RWPE2 (cell line): ENCODE measurements at regions not wholly inside any gene's neighbourhood (a gene's known extent, or its start where the extent isn't known, plus 50 kb on each side); places are given as distances from the start of the nearest gene placed in this dataset.

Source experiments
- ATAC-seq: fragments of 200-7000 bp; cut with Tn5 transposase; 3 replicates; pipeline ENCODE4 v1.9.1; 2021; ENCODE audit warnings: low read depth
- DNase-seq: peaks from one replicate; pipeline ENCODE4 v3.0.0-alpha.2; 2020; ENCODE audit warnings: low spot score
- H3K27ac ChIP-seq: fragments of 450-650 bp; 2 replicates; pipeline ENCODE4 v1.5.1; 2017; ENCODE audit warnings: mild to moderate bottlenecking; ENCODE audit not compliant: poor library complexity, severe bottlenecking
- H3K27me3 ChIP-seq: fragments of 250-450 bp; sonication (Bioruptor Pico); 2 replicates; pipeline ENCODE4 v1.5.1; 2021; ENCODE audit warnings: mild to moderate bottlenecking, moderate library complexity; ENCODE audit not compliant: insufficient read depth, poor library complexity, severe bottlenecking
- H3K36me3 ChIP-seq: fragments of 250-450 bp; sonication (Bioruptor Pico); 2 replicates; pipeline ENCODE4 v1.5.1; 2020; ENCODE audit warnings: low read depth, mild to moderate bottlenecking, moderate library complexity
- H3K4me1 ChIP-seq: fragments of 250-450 bp; sonication (Bioruptor Pico); 2 replicates; pipeline ENCODE4 v1.5.1; 2021; ENCODE audit warnings: mild to moderate bottlenecking, moderate library complexity; ENCODE audit not compliant: insufficient read depth, poor library complexity, severe bottlenecking
- H3K4me3 ChIP-seq: fragments of 250-450 bp; sonication (Bioruptor Pico); 2 replicates; pipeline ENCODE4 v1.5.1; 2021; ENCODE audit warnings: mild to moderate bottlenecking, moderate library complexity; ENCODE audit not compliant: severe bottlenecking
- H3K9me3 ChIP-seq: fragments of 250-450 bp; sonication (Bioruptor Pico); 2 replicates; pipeline ENCODE4 v1.5.1; 2021; ENCODE audit warnings: mild to moderate bottlenecking, moderate library complexity; ENCODE audit not compliant: severe bottlenecking
- TF ChIP-seq, protein P1 (sequence below): fragments of 450-650 bp; IDR thresholded peaks from one replicate; pipeline ENCODE4 v1.5.1; 2017; ENCODE audit warnings: mild to moderate bottlenecking, moderate library complexity; ENCODE audit not compliant: poor library complexity, severe bottlenecking

DNA sequence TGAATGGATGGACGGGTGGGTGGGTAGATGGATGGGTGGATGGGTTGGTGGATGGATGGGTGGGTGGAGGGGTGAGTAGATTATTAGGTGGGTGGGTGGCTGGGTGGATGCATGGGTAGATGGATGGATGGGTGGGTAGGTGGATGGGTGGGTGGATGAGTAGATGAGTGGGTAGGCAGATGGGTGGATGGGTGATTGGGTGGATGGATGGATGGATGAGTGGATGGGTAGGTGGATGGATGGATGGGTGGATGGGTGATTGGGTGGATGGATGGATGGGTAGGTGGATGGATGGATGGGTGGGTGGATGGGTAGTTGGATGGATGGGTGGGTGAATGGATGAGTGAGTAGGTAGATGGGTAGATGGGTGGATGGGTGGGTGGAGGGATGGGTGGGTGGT is 59.6 kb upstream of the ADGRA1 start:
- peaks cover 53% of the 10 kb centered on the region for H3K27me3 ChIP-seq
- no peak for ATAC-seq

DNA sequence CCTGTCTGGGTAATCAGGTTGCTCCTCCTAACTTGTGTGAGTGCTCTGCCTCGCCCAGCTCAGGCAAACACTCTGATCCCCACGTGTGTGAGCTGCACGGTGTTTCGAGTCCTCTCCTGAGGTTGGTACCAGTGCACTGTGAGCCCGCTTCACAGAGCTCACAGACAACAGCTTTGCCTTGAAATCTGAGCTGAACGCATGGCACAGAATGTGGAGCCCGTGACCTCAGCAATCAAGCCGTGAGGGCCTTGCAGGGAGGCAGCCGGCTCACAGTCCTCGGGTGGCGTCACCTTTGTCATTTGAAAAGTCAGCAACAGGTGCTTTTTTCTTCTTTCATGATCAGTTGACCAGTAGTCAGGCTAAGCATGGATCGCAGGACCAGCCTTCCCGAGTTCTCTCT is 60.2 kb upstream of the ADGRA1 start:
- TF ChIP-seq, protein P1, sequence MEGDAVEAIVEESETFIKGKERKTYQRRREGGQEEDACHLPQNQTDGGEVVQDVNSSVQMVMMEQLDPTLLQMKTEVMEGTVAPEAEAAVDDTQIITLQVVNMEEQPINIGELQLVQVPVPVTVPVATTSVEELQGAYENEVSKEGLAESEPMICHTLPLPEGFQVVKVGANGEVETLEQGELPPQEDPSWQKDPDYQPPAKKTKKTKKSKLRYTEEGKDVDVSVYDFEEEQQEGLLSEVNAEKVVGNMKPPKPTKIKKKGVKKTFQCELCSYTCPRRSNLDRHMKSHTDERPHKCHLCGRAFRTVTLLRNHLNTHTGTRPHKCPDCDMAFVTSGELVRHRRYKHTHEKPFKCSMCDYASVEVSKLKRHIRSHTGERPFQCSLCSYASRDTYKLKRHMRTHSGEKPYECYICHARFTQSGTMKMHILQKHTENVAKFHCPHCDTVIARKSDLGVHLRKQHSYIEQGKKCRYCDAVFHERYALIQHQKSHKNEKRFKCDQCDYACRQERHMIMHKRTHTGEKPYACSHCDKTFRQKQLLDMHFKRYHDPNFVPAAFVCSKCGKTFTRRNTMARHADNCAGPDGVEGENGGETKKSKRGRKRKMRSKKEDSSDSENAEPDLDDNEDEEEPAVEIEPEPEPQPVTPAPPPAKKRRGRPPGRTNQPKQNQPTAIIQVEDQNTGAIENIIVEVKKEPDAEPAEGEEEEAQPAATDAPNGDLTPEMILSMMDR: no peak

More for the DNA sequence above, 59.6 kb upstream of the ADGRA1 start:
- no peaks in the 10 kb centered on the region for H3K4me1 ChIP-seq
- no peaks in the 10 kb centered on the region for H3K36me3 ChIP-seq
- TF ChIP-seq, protein P1: no peak
- no peak overlapping the region for H3K4me3 ChIP-seq
- H3K27ac ChIP-seq: no peak overlapping the region
- no peaks in the 10 kb centered on the region for H3K9me3 ChIP-seq
- DNase-seq: no peak

DNA sequence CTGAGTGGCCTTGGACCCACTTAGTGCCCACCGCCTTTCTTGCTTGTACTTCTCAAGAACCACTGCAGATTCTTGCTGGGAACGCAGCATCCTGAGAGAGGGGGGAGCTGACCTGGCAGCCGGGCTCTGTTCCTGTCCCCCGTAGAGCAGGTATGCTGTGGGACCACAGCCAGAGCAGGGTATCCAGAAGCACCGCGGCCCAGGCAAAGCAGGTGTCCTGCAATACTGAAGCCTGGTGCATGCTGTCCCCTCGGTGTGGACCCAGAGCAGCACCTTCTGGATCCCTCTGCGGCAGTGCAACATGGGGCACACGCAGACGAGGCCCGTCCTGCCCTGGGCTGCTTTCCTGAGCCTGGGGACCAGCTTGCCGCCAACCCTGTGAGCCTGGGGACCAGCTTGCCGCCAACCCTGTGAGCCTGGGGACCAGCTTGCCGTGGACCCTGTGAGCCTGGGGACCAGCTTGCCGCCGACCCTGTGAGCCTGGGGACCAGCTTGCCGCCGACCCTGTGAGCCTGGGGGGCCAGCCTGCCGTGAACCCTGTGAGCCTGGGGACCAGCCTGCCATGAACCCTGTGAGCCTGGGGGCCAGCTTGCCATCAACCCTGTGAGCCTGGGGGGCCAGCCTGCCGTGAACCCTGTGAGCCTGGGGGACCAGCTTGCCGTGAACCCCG is 60.9 kb upstream of the ADGRA1 start:
- DNase-seq: no peak
- Histone ChIP-seq H3K27ac (no peak overlapping the region), H3K9me3 (no peaks in the 10 kb centered on the region), H3K27me3 (peaks cover 52% of the 10 kb centered on the region), H3K36me3 (no peaks in the 10 kb centered on the region), H3K4me3 (no peak overlapping the region), H3K4me1 (no peaks in the 10 kb centered on the region)
- TF ChIP-seq, protein P1: no peak
- no peak for ATAC-seq

More for the DNA sequence above, 60.2 kb upstream of the ADGRA1 start:
- Histone ChIP-seq H3K4me1 (no peaks in the 10 kb centered on the region), H3K9me3 (no peaks in the 10 kb centered on the region), H3K36me3 (no peaks in the 10 kb centered on the region), H3K4me3 (no peak overlapping the region), H3K27me3 (peaks cover 53% of the 10 kb centered on the region), H3K27ac (no peak overlapping the region)
- ATAC-seq: no peak
- DNase-seq: no peak

DNA sequence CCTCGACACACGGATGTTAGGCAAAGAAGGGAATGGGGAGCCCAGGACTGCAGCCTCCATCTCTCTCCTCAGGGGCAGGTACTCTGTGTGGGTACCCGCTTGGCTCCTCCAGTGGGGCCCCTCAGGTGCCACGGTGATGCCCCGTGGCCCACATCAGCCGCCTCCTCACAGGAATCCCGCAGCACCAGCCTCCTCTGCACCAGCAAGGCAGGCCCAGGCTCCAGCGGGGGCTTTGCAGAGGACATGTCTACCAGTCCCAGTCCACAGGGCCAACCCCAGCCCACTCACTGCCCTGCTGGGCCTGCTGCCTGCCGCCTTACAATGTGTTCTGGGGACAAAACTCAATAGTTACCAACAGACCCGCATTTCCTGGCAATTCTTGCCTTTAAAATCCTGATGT is 61.6 kb upstream of the ADGRA1 start:
- H3K4me3 ChIP-seq: no peak overlapping the region
- H3K27ac ChIP-seq: no peak overlapping the region
- no peaks in the 10 kb centered on the region for H3K4me1 ChIP-seq
- ATAC-seq (no peak; the same call in 2 of the 3 replicates), DNase-seq (no peak)
- no peaks in the 10 kb centered on the region for H3K9me3 ChIP-seq
- H3K36me3 ChIP-seq: no peaks in the 10 kb centered on the region
- peaks cover 45% of the 10 kb centered on the region for H3K27me3 ChIP-seq
- TF ChIP-seq, protein P1: no peak

DNA sequence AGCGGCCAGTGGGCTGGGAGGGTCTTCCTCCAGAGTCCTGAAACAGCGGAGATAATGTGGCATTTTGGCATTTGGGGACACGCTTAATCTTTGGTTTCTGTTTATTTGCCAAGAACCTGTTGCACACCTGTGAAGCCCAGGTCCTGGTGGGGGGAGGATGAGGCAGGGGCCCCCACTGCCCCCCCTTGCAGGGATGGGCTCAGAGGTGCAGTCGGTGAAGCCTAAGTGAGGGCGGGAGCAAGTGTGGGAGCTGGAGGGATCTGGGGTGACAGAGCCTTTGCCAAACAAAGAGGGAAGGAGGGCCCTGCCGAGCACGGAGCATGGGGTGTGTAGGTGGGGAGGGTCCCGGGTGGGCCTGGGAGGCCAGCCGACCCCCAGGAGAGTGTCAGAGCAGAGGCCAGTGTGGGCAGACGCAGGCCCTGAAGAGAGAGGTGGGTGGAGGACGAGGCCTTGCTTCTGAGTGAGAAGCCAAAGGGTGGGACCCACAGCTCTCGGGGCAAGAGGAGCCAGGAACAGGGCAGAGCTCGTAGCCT is 62.1 kb upstream of the ADGRA1 start:
- DNase-seq: no peak
- Histone ChIP-seq H3K9me3 (no peaks in the 10 kb centered on the region), H3K4me3 (no peak overlapping the region), H3K36me3 (no peaks in the 10 kb centered on the region), H3K27ac (no peak overlapping the region), H3K4me1 (no peaks in the 10 kb centered on the region), H3K27me3 (peaks cover 40% of the 10 kb centered on the region)
- TF ChIP-seq, protein P1: no peak
- no peak for ATAC-seq
